GM12801 (cell line): ENCODE measurements at regions not wholly inside any gene's neighbourhood (a gene's known extent, or its start where the extent isn't known, plus 50 kb on each side); places are given as distances from the start of the nearest gene placed in this dataset.

ENCODE experiments used
- CTCF ChIP-seq: IDR thresholded peaks from one replicate; pipeline ENCODE4 v1.5.1; 2011; ENCODE audit warnings: control low read depth; ENCODE audit not compliant: insufficient read length; ENCODE audit errors: extremely low read depth

GRCh38 chr3:99524559-99524958 lies 113.8 kb upstream of the COL8A1 start:
- TF ChIP-seq CTCF = no peak

GRCh38 chr3:99523431-99524127 lies 114.8 kb upstream of the COL8A1 start:
- no peak for TF ChIP-seq CTCF

- TF ChIP-seq CTCF = no peak
These were observed 116.2 kb upstream of the COL8A1 start for GRCh38 chr3:99522147-99522546.

GRCh38 chr3:99521551-99521950 lies 116.8 kb upstream of the COL8A1 start:
- TF ChIP-seq CTCF = no peak

- no peak for TF ChIP-seq CTCF
These were observed 117.9 kb upstream of the COL8A1 start for GRCh38 chr3:99520513-99520912.

GRCh38 chr3:99516936-99517335 lies 121.5 kb upstream of the COL8A1 start:
- TF ChIP-seq CTCF = no peak

- TF ChIP-seq CTCF = no peak
These were observed 122.5 kb upstream of the COL8A1 start for GRCh38 chr3:99515891-99516290.
